ENCODE measurements at regions not wholly inside any gene's neighbourhood (a gene's known extent, or its start where the extent isn't known, plus 50 kb on each side); places are given as distances from the start of the nearest gene placed in this dataset.

DNA sequence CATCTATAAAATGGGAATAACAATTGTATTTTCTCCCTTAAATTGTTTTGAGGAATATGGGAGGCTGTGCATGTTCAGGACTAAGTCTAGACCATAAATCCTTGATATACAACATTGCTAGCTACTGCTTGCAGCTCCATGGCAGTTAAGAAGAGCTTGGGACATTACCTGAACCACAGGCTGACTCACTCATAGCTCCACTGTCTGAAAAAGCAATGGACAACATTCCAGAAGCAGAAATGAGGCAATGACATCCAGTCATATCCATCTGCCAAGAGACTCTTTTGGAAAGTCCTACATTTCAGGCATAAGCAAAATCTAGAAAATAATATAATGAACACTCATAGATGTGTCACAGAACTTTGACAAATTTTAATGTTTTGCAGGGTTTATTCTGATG lies 167.3 kb upstream of the LEF1 start:
- Histone ChIP-seq H3K79me2 (ENCODE audit: insufficient read depth, low read length) (no peaks in the 10 kb centered on the region), H2AFZ (ENCODE audit: low read depth, low read length, severe bottlenecking) (no peak overlapping the region), H3K9ac (ENCODE audit: low read length) (no peak overlapping the region), H3K9me2 (replicated peaks; ENCODE audit: insufficient read depth, low read length) (no peaks in the 10 kb centered on the region), H4K20me1 (ENCODE audit: low read depth, low read length) (no peaks in the 10 kb centered on the region), H3K4me2 (ENCODE audit: low read depth, low read length, poor library complexity, severe bottlenecking) (no peak overlapping the region), H3K27ac (ENCODE audit: low read depth, low read length) (no peak overlapping the region), H3K9me3 (ENCODE audit: insufficient read depth, low read length) (no peaks in the 10 kb centered on the region), H3K4me3 (ENCODE audit: insufficient read depth, low read length, poor library complexity, severe bottlenecking) (no peak overlapping the region), H3K27me3 (ENCODE audit: low read length) (no peaks in the 10 kb centered on the region), H3F3A (ENCODE audit: insufficient read depth) (no peaks in the 10 kb centered on the region), H3K36me3 (ENCODE audit: low read length) (no peaks in the 10 kb centered on the region)
- TF ChIP-seq, protein P1, sequence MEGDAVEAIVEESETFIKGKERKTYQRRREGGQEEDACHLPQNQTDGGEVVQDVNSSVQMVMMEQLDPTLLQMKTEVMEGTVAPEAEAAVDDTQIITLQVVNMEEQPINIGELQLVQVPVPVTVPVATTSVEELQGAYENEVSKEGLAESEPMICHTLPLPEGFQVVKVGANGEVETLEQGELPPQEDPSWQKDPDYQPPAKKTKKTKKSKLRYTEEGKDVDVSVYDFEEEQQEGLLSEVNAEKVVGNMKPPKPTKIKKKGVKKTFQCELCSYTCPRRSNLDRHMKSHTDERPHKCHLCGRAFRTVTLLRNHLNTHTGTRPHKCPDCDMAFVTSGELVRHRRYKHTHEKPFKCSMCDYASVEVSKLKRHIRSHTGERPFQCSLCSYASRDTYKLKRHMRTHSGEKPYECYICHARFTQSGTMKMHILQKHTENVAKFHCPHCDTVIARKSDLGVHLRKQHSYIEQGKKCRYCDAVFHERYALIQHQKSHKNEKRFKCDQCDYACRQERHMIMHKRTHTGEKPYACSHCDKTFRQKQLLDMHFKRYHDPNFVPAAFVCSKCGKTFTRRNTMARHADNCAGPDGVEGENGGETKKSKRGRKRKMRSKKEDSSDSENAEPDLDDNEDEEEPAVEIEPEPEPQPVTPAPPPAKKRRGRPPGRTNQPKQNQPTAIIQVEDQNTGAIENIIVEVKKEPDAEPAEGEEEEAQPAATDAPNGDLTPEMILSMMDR (IDR thresholded peaks at IDR 0.05; ENCODE audit: insufficient read depth, low read length, poor library complexity, severe bottlenecking): no peak
- TF ChIP-seq EZH2phosphoT487 (conservative IDR thresholded peaks at IDR 0.05; ENCODE audit: low read length): no peak

DNA sequence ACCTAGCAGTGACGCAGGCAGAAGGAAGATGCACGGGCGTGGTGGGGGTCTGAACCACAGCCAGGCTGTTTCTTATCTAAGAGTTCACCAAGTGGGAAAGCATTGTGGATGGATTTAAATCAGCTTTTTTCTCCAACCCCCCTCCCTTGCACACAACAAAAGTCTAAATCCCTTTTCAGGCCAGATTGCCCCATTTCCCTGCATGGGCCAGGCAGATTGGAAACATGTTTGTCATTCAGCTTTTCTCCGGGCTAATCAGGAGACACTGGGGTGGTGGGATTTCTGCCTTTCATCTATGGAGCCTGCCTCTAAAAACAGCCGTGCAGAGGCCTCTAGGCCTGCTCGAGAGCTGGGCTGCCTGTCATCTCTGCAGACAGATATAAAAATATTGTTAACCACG lies 166.3 kb upstream of the LEF1 start:
- Histone ChIP-seq H3K27ac (ENCODE audit: low read depth, low read length) (no peak overlapping the region), H3K36me3 (ENCODE audit: low read length) (no peaks in the 10 kb centered on the region), H2AFZ (ENCODE audit: low read depth, low read length, severe bottlenecking) (no peak overlapping the region), H3F3A (ENCODE audit: insufficient read depth) (no peaks in the 10 kb centered on the region), H3K9me2 (replicated peaks; ENCODE audit: insufficient read depth, low read length) (no peaks in the 10 kb centered on the region), H3K4me2 (ENCODE audit: low read depth, low read length, poor library complexity, severe bottlenecking) (no peak overlapping the region), H4K20me1 (ENCODE audit: low read depth, low read length) (no peaks in the 10 kb centered on the region), H3K4me3 (ENCODE audit: insufficient read depth, low read length, poor library complexity, severe bottlenecking) (no peak overlapping the region), H3K27me3 (ENCODE audit: low read length) (no peaks in the 10 kb centered on the region), H3K9me3 (ENCODE audit: insufficient read depth, low read length) (no peaks in the 10 kb centered on the region), H3K9ac (ENCODE audit: low read length) (no peak overlapping the region), H3K79me2 (ENCODE audit: insufficient read depth, low read length) (no peaks in the 10 kb centered on the region)
- TF ChIP-seq, protein P1 (IDR thresholded peaks at IDR 0.05; ENCODE audit: insufficient read depth, low read length, poor library complexity, severe bottlenecking): no peak
- no peak for TF ChIP-seq EZH2phosphoT487 (conservative IDR thresholded peaks at IDR 0.05; ENCODE audit: low read length)

DNA sequence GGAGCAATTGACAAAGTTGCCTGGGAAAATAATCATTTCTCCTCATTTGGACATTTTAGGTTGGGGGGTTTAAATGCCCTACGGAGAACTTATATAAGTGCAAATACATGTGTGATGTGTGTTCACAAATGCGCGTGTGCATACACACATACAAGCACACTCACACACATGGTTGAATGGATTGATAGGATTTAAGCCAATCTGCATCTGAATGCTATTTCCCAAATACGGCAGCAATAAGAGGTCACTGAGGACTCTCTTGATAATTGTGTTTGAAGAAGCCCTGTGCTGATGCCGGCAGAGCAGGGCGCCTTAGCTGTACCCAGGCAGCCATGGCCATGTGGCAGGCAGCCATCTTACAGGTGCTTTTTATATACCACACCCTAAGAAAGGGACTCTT lies 165.3 kb upstream of the LEF1 start:
- Histone ChIP-seq H3K4me2 (ENCODE audit: low read depth, low read length, poor library complexity, severe bottlenecking) (no peak overlapping the region), H2AFZ (ENCODE audit: low read depth, low read length, severe bottlenecking) (no peak overlapping the region), H3K27me3 (ENCODE audit: low read length) (no peaks in the 10 kb centered on the region), H3K79me2 (ENCODE audit: insufficient read depth, low read length) (no peaks in the 10 kb centered on the region), H3K9ac (ENCODE audit: low read length) (no peak overlapping the region), H3F3A (ENCODE audit: insufficient read depth) (no peaks in the 10 kb centered on the region), H3K27ac (ENCODE audit: low read depth, low read length) (no peak overlapping the region), H3K4me3 (ENCODE audit: insufficient read depth, low read length, poor library complexity, severe bottlenecking) (no peak overlapping the region), H4K20me1 (ENCODE audit: low read depth, low read length) (no peaks in the 10 kb centered on the region), H3K9me3 (ENCODE audit: insufficient read depth, low read length) (no peaks in the 10 kb centered on the region), H3K36me3 (ENCODE audit: low read length) (no peaks in the 10 kb centered on the region), H3K9me2 (replicated peaks; ENCODE audit: insufficient read depth, low read length) (no peaks in the 10 kb centered on the region)
- TF ChIP-seq, protein P1 (IDR thresholded peaks at IDR 0.05; ENCODE audit: insufficient read depth, low read length, poor library complexity, severe bottlenecking): no peak
- no peak for TF ChIP-seq EZH2phosphoT487 (conservative IDR thresholded peaks at IDR 0.05; ENCODE audit: low read length)

All from SU-DHL-6 (cell line).